PFSK-1 (cell line): ENCODE measurements at regions not wholly inside any gene's neighbourhood (a gene's known extent, or its start where the extent isn't known, plus 50 kb on each side); places are given as distances from the start of the nearest gene placed in this dataset.

ENCODE experiments used
- FOXP2 ChIP-seq: optimal IDR thresholded peaks from 2 replicates; pipeline ENCODE3; 2011; ENCODE audit warnings: borderline replicate concordance, control low read depth, inconsistent platforms; ENCODE audit not compliant: insufficient read depth; ENCODE audit errors: extremely low read length, extremely low read depth
- POLR2AphosphoS5 ChIP-seq: IDR thresholded peaks from 2 replicates; pipeline ENCODE4 v1.6.1; 2012; ENCODE audit warnings: low read depth, mild to moderate bottlenecking, control low read depth, low read length, moderate library complexity
- REST ChIP-seq, 2 experiments: IDR thresholded peaks; 2 replicates each; pipeline versions ENCODE4 v1.6.1 to v1.8.0; 2011 to 2012; ENCODE audit warnings: low read depth in 2 of 2, low read length in 2 of 2, control low read depth in 1 of 2, inconsistent platforms in 1 of 2, mild to moderate bottlenecking in 1 of 2, moderate library complexity in 1 of 2; ENCODE audit not compliant: insufficient read depth in 1 of 2
- SIN3A ChIP-seq: IDR thresholded peaks from 2 replicates; pipeline ENCODE4 v1.6.1; 2012; ENCODE audit warnings: mild to moderate bottlenecking, low read length, moderate library complexity, borderline replicate concordance; ENCODE audit not compliant: insufficient read depth
- TAF1 ChIP-seq: IDR thresholded peaks from 2 replicates; pipeline ENCODE4 v1.6.1; 2012; ENCODE audit warnings: low read length, control low read depth, borderline replicate concordance; ENCODE audit not compliant: insufficient read depth

GRCh38 chr3:43787330-43787729 lies 96.6 kb downstream of the ABHD5 start:
- TF ChIP-seq REST (IDR thresholded peaks at IDR 0.05; ENCODE audit: insufficient read depth in 1 of 2, low read depth in 2 of 2, low read length in 2 of 2) (no peak), FOXP2 (no peak), POLR2AphosphoS5 (no peak), SIN3A (no peak)

- no peak for TF ChIP-seq TAF1
- TF ChIP-seq REST (IDR thresholded peaks at IDR 0.05; ENCODE audit: insufficient read depth in 1 of 2, low read depth in 2 of 2, low read length in 2 of 2), result no peak
- no peak for TF ChIP-seq FOXP2
- no peak for TF ChIP-seq SIN3A
- TF ChIP-seq POLR2AphosphoS5, result no peak
These were observed 98.3 kb downstream of the ABHD5 start for GRCh38 chr3:43789028-43789427.

- TF ChIP-seq SIN3A, result no peak
- no peak for TF ChIP-seq TAF1
- no peak for TF ChIP-seq POLR2AphosphoS5
These were observed 99.3 kb downstream of the ABHD5 start for GRCh38 chr3:43790060-43790459.

- TF ChIP-seq POLR2AphosphoS5 (no peak), REST (IDR thresholded peaks at IDR 0.05; ENCODE audit: insufficient read depth in 1 of 2, low read depth in 2 of 2, low read length in 2 of 2) (no peak), SIN3A (no peak), TAF1 (no peak), FOXP2 (no peak)
These were observed 99.7 kb downstream of the ABHD5 start for GRCh38 chr3:43790476-43790875.

- TF ChIP-seq POLR2AphosphoS5 (no peak), FOXP2 (no peak), TAF1 (no peak), REST (IDR thresholded peaks at IDR 0.05; ENCODE audit: insufficient read depth in 1 of 2, low read depth in 2 of 2, low read length in 2 of 2) (no peak), SIN3A (no peak)
These were observed 100.5 kb downstream of the ABHD5 start for GRCh38 chr3:43791246-43791645.
